B cell (primary cell): ENCODE measurements at regions not wholly inside any gene's neighbourhood (a gene's known extent, or its start where the extent isn't known, plus 50 kb on each side); places are given as distances from the start of the nearest gene placed in this dataset.

Experiments used
- ATAC-seq: fragments of 200-7000 bp; cut with Tn5 transposase; one replicate; pipeline ENCODE4 v1.10.0; 2021; ENCODE audit warnings: low read depth, mild to moderate bottlenecking, moderate number of reproducible peaks, moderate library complexity
- CTCF ChIA-PET: fragments of 350-600 bp; sonication (Branson Sonifier 250); formaldehyde crosslinking; loops from one replicate; lab custom pipeline; 2021; ENCODE audit warnings: antibody characterized with exemption, inconsistent platforms; lab: Charles Lee
- POLR2A ChIA-PET: fragments of 350-600 bp; sonication (Branson Sonifier 250); formaldehyde crosslinking; loops from one replicate; lab custom pipeline; 2021; ENCODE audit warnings: antibody characterized with exemption; lab: Charles Lee
- DNase-seq: peaks from one replicate; pipeline ENCODE4 v3.0.0; 2013
- H2AFZ ChIP-seq: 2 replicates; pipeline ENCODE4 v1.6.1; 2012; ENCODE audit warnings: mild to moderate bottlenecking, low read depth, low read length; ENCODE audit not compliant: insufficient read depth, poor library complexity, severe bottlenecking
- H3K27ac ChIP-seq, 2 donors: 1 replicate in 1 of 2; 2 replicates in 1 of 2; pipeline ENCODE4 v1.5.1; 2012 to 2013; ENCODE audit warnings: low read length in 2 of 2, mild to moderate bottlenecking in 2 of 2, moderate library complexity in 1 of 2
- H3K27me3 ChIP-seq, 4 experiments: fragments of 200-600 bp in 1 of 4; sonication (generic) in 1 of 4; replicated peaks in 1 of 4; 1 replicate in 2 of 4; 2 replicates in 2 of 4; pipeline versions ENCODE4 v1.6.1 to v1.7.0; 2013 to 2016; ENCODE audit warnings: low read length in 3 of 4, mild to moderate bottlenecking in 2 of 4, mixed read lengths in 1 of 4, moderate library complexity in 1 of 4; ENCODE audit not compliant: insufficient read depth in 4 of 4, control insufficient read depth in 3 of 4; ENCODE audit errors: control extremely low read depth in 1 of 4
- H3K36me3 ChIP-seq, 2 experiments: replicated peaks in 1 of 2; 1 replicate in 1 of 2; 2 replicates in 1 of 2; pipeline versions ENCODE4 v1.6.1 to v1.7.1; 2013; ENCODE audit warnings: low read length in 1 of 2; ENCODE audit not compliant: insufficient read depth in 2 of 2, control insufficient read depth in 1 of 2; ENCODE audit errors: control extremely low read depth in 1 of 2, extremely low read depth in 1 of 2
- H3K4me1 ChIP-seq, 2 donors: fragments of 200-600 bp in 1 of 2; sonication (generic) in 1 of 2; 1 replicate in 1 of 2; 2 replicates in 1 of 2; pipeline versions ENCODE4 v1.5.1 to v1.6.1; 2013 to 2017; ENCODE audit warnings: low read length in 2 of 2; ENCODE audit not compliant: control insufficient read depth in 2 of 2, insufficient read depth in 2 of 2
- H3K4me2 ChIP-seq: replicated peaks from 2 replicates; pipeline ENCODE3; 2012; ENCODE audit warnings: mild to moderate bottlenecking, low read depth, low read length; ENCODE audit not compliant: poor library complexity, severe bottlenecking
- H3K4me3 ChIP-seq, 5 experiments: fragments of 200-600 bp in 1 of 5; sonication (generic) in 1 of 5; 1 replicate in 3 of 5; 2 replicates in 2 of 5; pipeline versions ENCODE4 v1.5.1 to v1.7.0; 2011 to 2016; ENCODE audit warnings: low read length in 4 of 5, mild to moderate bottlenecking in 4 of 5, low read depth in 2 of 5, control low read depth in 1 of 5, moderate library complexity in 1 of 5; ENCODE audit not compliant: insufficient read depth in 1 of 5; ENCODE audit errors: control extremely low read depth in 1 of 5, extremely low read depth in 1 of 5
- H3K79me2 ChIP-seq: fragments of 200-600 bp; sonication (generic); one replicate; pipeline ENCODE4 v1.6.0; 2016; ENCODE audit warnings: low read length; ENCODE audit not compliant: control insufficient read depth, insufficient read depth
- H3K9ac ChIP-seq: fragments of 200-600 bp; sonication (generic); 2 replicates; pipeline ENCODE4 v1.6.1; 2017; ENCODE audit warnings: mild to moderate bottlenecking, low read length, moderate library complexity
- H3K9me3 ChIP-seq, 3 donors: one replicate each; pipeline versions ENCODE4 v1.6.1 to v1.7.1; 2013; ENCODE audit warnings: low read length in 2 of 3; ENCODE audit not compliant: control insufficient read depth in 2 of 3, insufficient read depth in 1 of 3; ENCODE audit errors: control extremely low read depth in 1 of 3
- H4K20me1 ChIP-seq: 2 replicates; pipeline ENCODE4 v1.6.0; 2012; ENCODE audit warnings: mild to moderate bottlenecking, low read length; ENCODE audit not compliant: insufficient read depth, control insufficient read depth, poor library complexity, severe bottlenecking
- H3K27ac Mint-ChIP-seq: one replicate; pipeline ENCODE4 v1.8.0; 2021; ENCODE audit warnings: mixed read lengths
- H3K27me3 Mint-ChIP-seq: one replicate; pipeline ENCODE4 v1.8.0; 2021; ENCODE audit warnings: mixed read lengths
- H3K4me1 Mint-ChIP-seq: one replicate; pipeline ENCODE4 v1.8.0; 2021; ENCODE audit warnings: mixed read lengths
- H3K4me3 Mint-ChIP-seq: one replicate; pipeline ENCODE4 v1.8.0; 2021; ENCODE audit warnings: mixed read lengths
- H3K9me3 Mint-ChIP-seq: one replicate; pipeline ENCODE4 v1.8.0; 2022; ENCODE audit warnings: mixed read lengths; ENCODE audit not compliant: insufficient read depth
- EZH2 ChIP-seq: IDR thresholded peaks from 2 replicates; pipeline ENCODE4 v1.6.1; 2012; ENCODE audit warnings: borderline replicate concordance, low read depth, mild to moderate bottlenecking, moderate library complexity, low read length; ENCODE audit not compliant: insufficient read depth, poor library complexity, severe bottlenecking
- WGBS: methylation state at CpG from one replicate; pipeline ENCODE4 v1.1.5; 2013; ENCODE audit warnings: missing lambda C conversion rate; ENCODE audit not compliant: insufficient coverage; 5-methylcytosine and 5-hydroxymethylcytosine counted together
- intact Hi-C: fragments of 100-400 bp; cut with micrococcal nuclease; formaldehyde crosslinking; loops from one replicate; pipeline ENCODE4 v1.10.0; 2022
- TF ChIP-seq, protein P1 (sequence below): fragments of 200-600 bp; IDR thresholded peaks from one replicate; pipeline ENCODE4 v1.8.0; 2022; ENCODE audit warnings: antibody characterized with exemption, mild to moderate bottlenecking

GRCh38 chr18:70645971-70646370 is 357.1 kb downstream of the SOCS6 start:
- Histone ChIP-seq H2AFZ (no peak overlapping the region), H3K4me1 (no peaks in the 10 kb centered on the region), H3K9ac (no peak overlapping the region), H3K79me2 (no peaks in the 10 kb centered on the region), H3K27me3 (no peaks in the 10 kb centered on the region), H3K4me3 (no peak overlapping the region), H4K20me1 (no peaks in the 10 kb centered on the region), H3K4me2 (no peak overlapping the region), H3K9me3 (peaks cover 0 to 6% (median 0%) of the 10 kb centered on the region in 3 donors), H3K27ac (no peak overlapping the region), H3K36me3 (no peaks in the 10 kb centered on the region)
- ATAC-seq (no peak), DNase-seq (no peak)
- no peaks in the 10 kb centered on the region for H3K4me1 Mint-ChIP-seq
- no peak overlapping the region for H3K27ac Mint-ChIP-seq
- TF ChIP-seq, protein P1, sequence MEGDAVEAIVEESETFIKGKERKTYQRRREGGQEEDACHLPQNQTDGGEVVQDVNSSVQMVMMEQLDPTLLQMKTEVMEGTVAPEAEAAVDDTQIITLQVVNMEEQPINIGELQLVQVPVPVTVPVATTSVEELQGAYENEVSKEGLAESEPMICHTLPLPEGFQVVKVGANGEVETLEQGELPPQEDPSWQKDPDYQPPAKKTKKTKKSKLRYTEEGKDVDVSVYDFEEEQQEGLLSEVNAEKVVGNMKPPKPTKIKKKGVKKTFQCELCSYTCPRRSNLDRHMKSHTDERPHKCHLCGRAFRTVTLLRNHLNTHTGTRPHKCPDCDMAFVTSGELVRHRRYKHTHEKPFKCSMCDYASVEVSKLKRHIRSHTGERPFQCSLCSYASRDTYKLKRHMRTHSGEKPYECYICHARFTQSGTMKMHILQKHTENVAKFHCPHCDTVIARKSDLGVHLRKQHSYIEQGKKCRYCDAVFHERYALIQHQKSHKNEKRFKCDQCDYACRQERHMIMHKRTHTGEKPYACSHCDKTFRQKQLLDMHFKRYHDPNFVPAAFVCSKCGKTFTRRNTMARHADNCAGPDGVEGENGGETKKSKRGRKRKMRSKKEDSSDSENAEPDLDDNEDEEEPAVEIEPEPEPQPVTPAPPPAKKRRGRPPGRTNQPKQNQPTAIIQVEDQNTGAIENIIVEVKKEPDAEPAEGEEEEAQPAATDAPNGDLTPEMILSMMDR, result no peak
- no peak for TF ChIP-seq EZH2
- WGBS, result no CpG with 5 or more reads among the region's 5 CpGs
- no peaks in the 10 kb centered on the region for H3K9me3 Mint-ChIP-seq
- intact Hi-C loops, result no loop called here
- ChIA-PET CTCF (no interaction called here), POLR2A (no interaction called here)
- no peak overlapping the region for H3K4me3 Mint-ChIP-seq
- H3K27me3 Mint-ChIP-seq, result no peaks in the 10 kb centered on the region

GRCh38 chr18:70643812-70644211 is 355.0 kb downstream of the SOCS6 start:
- POLR2A ChIA-PET, result no interaction called here
- Histone ChIP-seq H3K27me3 (no peaks in the 10 kb centered on the region), H2AFZ (no peak overlapping the region), H3K27ac (no peak overlapping the region), H3K79me2 (no peaks in the 10 kb centered on the region), H3K4me1 (no peaks in the 10 kb centered on the region), H4K20me1 (no peaks in the 10 kb centered on the region), H3K9ac (no peak overlapping the region), H3K36me3 (no peaks in the 10 kb centered on the region), H3K9me3 (no peaks in the 10 kb centered on the region), H3K4me2 (no peak overlapping the region), H3K4me3 (no peak overlapping the region)
- intact Hi-C loops, result no loop called here
- no peak overlapping the region for H3K27ac Mint-ChIP-seq
- no peaks in the 10 kb centered on the region for H3K27me3 Mint-ChIP-seq
- CTCF ChIA-PET, result no interaction called here
- no peaks in the 10 kb centered on the region for H3K4me1 Mint-ChIP-seq
- H3K9me3 Mint-ChIP-seq, result no peaks in the 10 kb centered on the region
- no peak for TF ChIP-seq EZH2
- TF ChIP-seq, protein P1, result no peak
- ATAC-seq (no peak), DNase-seq (no peak)
- no CpG with 5 or more reads among the region's 1 CpG for whole genome bisulfite sequencing
- H3K4me3 Mint-ChIP-seq, result no peak overlapping the region
